22Rv1 (cell line): ENCODE measurements at regions not wholly inside any gene's neighbourhood (a gene's known extent, or its start where the extent isn't known, plus 50 kb on each side); places are given as distances from the start of the nearest gene placed in this dataset.

ENCODE experiments used
- CTCF ChIP-seq: fragments of 450-650 bp; IDR thresholded peaks from 2 replicates; pipeline ENCODE4 v1.5.1; 2017; ENCODE audit warnings: mild to moderate bottlenecking
- ZFX ChIP-seq: fragments of 450-650 bp; IDR thresholded peaks from 2 replicates; pipeline ENCODE4 v1.6.1; 2017; ENCODE audit warnings: antibody characterized with exemption, borderline replicate concordance

GRCh38 chr20:60970601-60971000 lies 281.5 kb upstream of the CDH4 start:
- TF ChIP-seq CTCF (no peak), ZFX (no peak)
